IMR-90 (cell line): ENCODE measurements at regions not wholly inside any gene's neighbourhood (a gene's known extent, or its start where the extent isn't known, plus 50 kb on each side); places are given as distances from the start of the nearest gene placed in this dataset.

ENCODE experiments used
- ATAC-seq: fragments of 200-7000 bp; cut with Tn5 transposase; 2 replicates; pipeline ENCODE4 v1.9.1; 2020; ENCODE audit warnings: low read depth, mild to moderate bottlenecking, moderate library complexity
- BruUV-seq: library from RNA; stranded (reverse); fragments of 400-500 nt; replicated peaks from 2 replicates; lab custom pipeline; 2021; lab: Mats Ljungman, UMichigan
- CTCF ChIA-PET: fragments of 300-600 bp; formaldehyde crosslinking; extraction: SDS; loops from one replicate; lab custom pipeline; 2021; ENCODE audit warnings: antibody characterized with exemption; lab: Yijun Ruan, JAX
- POLR2A ChIA-PET: fragments of 300-600 bp; sonication (Branson Sonifier 250); formaldehyde crosslinking; loops from one replicate; lab custom pipeline; 2022; ENCODE audit warnings: antibody characterized with exemption; ENCODE audit not compliant: unreplicated experiment; lab: Charles Lee
- DNase-seq: peaks from one replicate; pipeline ENCODE4 v3.0.0; 2013
- H2AFZ ChIP-seq: replicated peaks from 2 replicates; pipeline ENCODE3; 2013; ENCODE audit warnings: low read length, mild to moderate bottlenecking; ENCODE audit not compliant: poor library complexity
- H2AK5ac ChIP-seq: 2 replicates; pipeline ENCODE4 v1.6.1; 2013; ENCODE audit warnings: low read depth, low read length, inconsistent platforms
- H2AK9ac ChIP-seq: replicated peaks from 2 replicates; pipeline ENCODE3; 2013; ENCODE audit warnings: mild to moderate bottlenecking, low read depth, low read length, moderate library complexity; ENCODE audit not compliant: poor library complexity
- H2BK120ac ChIP-seq: 2 replicates; pipeline ENCODE4 v1.6.1; 2013; ENCODE audit warnings: low read depth, low read length, inconsistent platforms
- H2BK15ac ChIP-seq: 3 replicates; pipeline ENCODE4 v1.6.1; 2013; ENCODE audit warnings: low read depth, low read length, inconsistent platforms
- H2BK20ac ChIP-seq: 2 replicates; pipeline ENCODE4 v1.6.1; 2013; ENCODE audit warnings: low read depth, mild to moderate bottlenecking, inconsistent platforms, low read length, moderate library complexity
- H2BK5ac ChIP-seq: 2 replicates; pipeline ENCODE4 v1.6.1; 2013; ENCODE audit warnings: mild to moderate bottlenecking, low read depth, low read length, inconsistent platforms; ENCODE audit not compliant: poor library complexity, severe bottlenecking
- H3K14ac ChIP-seq: replicated peaks from 2 replicates; pipeline ENCODE4 v1.6.1; 2013; ENCODE audit warnings: low read depth, low read length, inconsistent platforms
- H3K18ac ChIP-seq: 2 replicates; pipeline ENCODE4 v1.6.1; 2013; ENCODE audit warnings: low read depth, low read length, control low read depth
- H3K23ac ChIP-seq: 2 replicates; pipeline ENCODE4 v1.6.1; 2013; ENCODE audit warnings: low read depth, low read length, inconsistent platforms
- H3K27ac ChIP-seq: 2 replicates; pipeline ENCODE4 v1.5.1; 2013; ENCODE audit warnings: mild to moderate bottlenecking, control low read depth, low read length; ENCODE audit not compliant: insufficient read depth
- H3K27me3 ChIP-seq: 2 replicates; pipeline ENCODE4 v1.6.1; 2013; ENCODE audit warnings: low read length; ENCODE audit not compliant: control insufficient read depth, insufficient read depth
- H3K36me3 ChIP-seq: 2 replicates; pipeline ENCODE4 v1.6.1; 2013; ENCODE audit warnings: low read length, mixed read lengths; ENCODE audit not compliant: control insufficient read depth, insufficient read depth
- H3K4ac ChIP-seq: 2 replicates; pipeline ENCODE4 v1.6.1; 2013; ENCODE audit warnings: low read depth, low read length, inconsistent platforms
- H3K4me1 ChIP-seq: 2 replicates; pipeline ENCODE4 v1.6.1; 2013; ENCODE audit warnings: low read length, mixed read lengths; ENCODE audit not compliant: control insufficient read depth, insufficient read depth
- H3K4me2 ChIP-seq: 2 replicates; pipeline ENCODE4 v1.6.1; 2013; ENCODE audit warnings: low read depth, mild to moderate bottlenecking, control low read depth, low read length, moderate library complexity
- H3K4me3 ChIP-seq: 2 replicates; pipeline ENCODE4 v1.5.1; 2013; ENCODE audit warnings: low read depth, mild to moderate bottlenecking, control low read depth, low read length, moderate library complexity; ENCODE audit not compliant: insufficient read depth
- H3K56ac ChIP-seq: 2 replicates; pipeline ENCODE4 v1.6.1; 2013; ENCODE audit warnings: low read length, inconsistent platforms; ENCODE audit not compliant: insufficient read depth; ENCODE audit errors: extremely low read depth
- H3K79me1 ChIP-seq, 2 experiments: 2 replicates each; pipeline ENCODE4 v1.6.1; 2013; ENCODE audit warnings: low read length in 2 of 2, inconsistent platforms in 1 of 2, low read depth in 1 of 2
- H3K9ac ChIP-seq: 2 replicates; pipeline ENCODE4 v1.6.1; 2013; ENCODE audit warnings: low read depth, low read length, control low read depth
- H3K9me1 ChIP-seq: 2 replicates; pipeline ENCODE4 v1.6.1; 2013; ENCODE audit warnings: low read length, inconsistent platforms; ENCODE audit not compliant: insufficient read depth
- H3K9me3 ChIP-seq: 2 replicates; pipeline ENCODE4 v1.6.1; 2013; ENCODE audit warnings: low read length; ENCODE audit not compliant: control insufficient read depth, insufficient read depth
- H4K20me1 ChIP-seq: 2 replicates; pipeline ENCODE4 v1.6.1; 2013; ENCODE audit warnings: low read length, inconsistent platforms; ENCODE audit not compliant: insufficient read depth
- H4K5ac ChIP-seq: 2 replicates; pipeline ENCODE4 v1.6.1; 2013; ENCODE audit warnings: mild to moderate bottlenecking, low read depth, low read length, control low read depth
- H4K8ac ChIP-seq, 2 experiments: 2 replicates each; pipeline ENCODE4 v1.6.1; 2013; ENCODE audit warnings: low read depth in 2 of 2, low read length in 2 of 2, control low read depth in 1 of 2, inconsistent platforms in 1 of 2
- H4K91ac ChIP-seq: 2 replicates; pipeline ENCODE4 v1.6.1; 2013; ENCODE audit warnings: low read depth, low read length, inconsistent platforms; ENCODE audit not compliant: insufficient read depth
- BHLHE40 ChIP-seq: fragments of 150-350 bp; IDR thresholded peaks from 2 replicates; pipeline ENCODE4 v1.6.1; 2016; ENCODE audit warnings: mild to moderate bottlenecking, low read depth, low read length
- CEBPB ChIP-seq: IDR thresholded peaks from 2 replicates; pipeline ENCODE4 v1.6.1; 2012; ENCODE audit warnings: low read depth, low read length, improper control_type of control experiment
- CHD1 ChIP-seq: IDR thresholded peaks from 2 replicates; pipeline ENCODE4 v1.6.1; 2012; ENCODE audit warnings: low read depth, low read length, improper control_type of control experiment
- CTCF ChIP-seq: conservative IDR thresholded peaks from 2 replicates; pipeline ENCODE4 v1.5.1; 2012; ENCODE audit warnings: mild to moderate bottlenecking, low read depth, low read length, improper control_type of control experiment
- ELK1 ChIP-seq: fragments of 150-350 bp; IDR thresholded peaks from 2 replicates; pipeline ENCODE4 v1.6.1; 2016; ENCODE audit warnings: low read depth, mild to moderate bottlenecking, low read length, moderate library complexity, borderline replicate concordance
- FOS ChIP-seq: fragments of 150-350 bp; IDR thresholded peaks from 2 replicates; pipeline ENCODE4 v1.6.1; 2016; ENCODE audit warnings: low read depth, low read length
- MAFK ChIP-seq: IDR thresholded peaks from 2 replicates; pipeline ENCODE4 v1.6.1; 2012; ENCODE audit warnings: low read depth, low read length, improper control_type of control experiment
- MXI1 ChIP-seq: IDR thresholded peaks from 2 replicates; pipeline ENCODE4 v1.6.1; 2012; ENCODE audit warnings: low read depth, mild to moderate bottlenecking, low read length, moderate library complexity, borderline replicate concordance
- NFE2L2 ChIP-seq: fragments of 150-350 bp; IDR thresholded peaks from 2 replicates; pipeline ENCODE4 v1.6.1; 2016; ENCODE audit warnings: low read depth, mild to moderate bottlenecking, low read length
- POLR2A ChIP-seq: IDR thresholded peaks from 2 replicates; pipeline ENCODE4 v1.6.1; 2012; ENCODE audit warnings: mild to moderate bottlenecking, low read depth, low read length
- RCOR1 ChIP-seq: IDR thresholded peaks from 2 replicates; pipeline ENCODE4 v1.6.1; 2012; ENCODE audit warnings: mild to moderate bottlenecking, low read length, improper control_type of control experiment; ENCODE audit not compliant: insufficient replicate concordance
- RFX5 ChIP-seq: IDR thresholded peaks from 2 replicates; pipeline ENCODE4 v1.8.0; 2012; ENCODE audit warnings: low read depth, mild to moderate bottlenecking, low read length, moderate library complexity
- WGBS, 2 experiments: methylation state at CpG; one replicate each; pipeline versions ENCODE4 v1.1.5 to v1.1.7; 2013; ENCODE audit warnings: missing lambda C conversion rate in 2 of 2; ENCODE audit not compliant: insufficient read length in 1 of 2; ENCODE audit errors: extremely low coverage in 2 of 2; 5-methylcytosine and 5-hydroxymethylcytosine counted together
- dilution Hi-C: fragments of 300-500 bp; cut with HindIII; formaldehyde crosslinking; loops from one replicate; pipeline ENCODE4 v1.14.3; 2018; ENCODE audit warnings: low sequenced_read_pairs; ENCODE audit not compliant: unreplicated experiment
- in situ Hi-C: fragments of 300-500 bp; cut with MboI; formaldehyde crosslinking; loops from 3 replicates; pipeline ENCODE4 v1.14.3; 2019; ENCODE audit warnings: low sequenced_read_pairs, inconsistent platforms, mixed read lengths
- intact Hi-C: fragments of 100-400 bp; cut with micrococcal nuclease; formaldehyde crosslinking; loops from 2 replicates; pipeline ENCODE4 v1.10.0; 2022

- Histone ChIP-seq H3K27ac (no peak overlapping the region), H3K4me3 (no peak overlapping the region), H3K4ac (no peak overlapping the region), H4K20me1 (no peaks in the 10 kb centered on the region), H2AFZ (no peak overlapping the region), H4K5ac (no peak overlapping the region), H3K9me1 (no peaks in the 10 kb centered on the region), H3K4me1 (no peaks in the 10 kb centered on the region), H3K9ac (no peak overlapping the region), H3K18ac (no peak overlapping the region), H4K91ac (no peak overlapping the region), H2BK15ac (no peak overlapping the region), H3K56ac (no peak overlapping the region), H3K36me3 (no peaks in the 10 kb centered on the region), H3K14ac (no peak overlapping the region), H3K27me3 (peaks cover 15% of the 10 kb centered on the region), H4K8ac (no peak overlapping the region), H3K79me1 (no peaks in the 10 kb centered on the region), H2AK5ac (no peak overlapping the region), H3K23ac (no peak overlapping the region), H2AK9ac (no peak overlapping the region), H3K9me3 (0 out of 2 replicates have a peak, but pooled peaks cover 2% of the 10 kb centered on the region), H3K4me2 (no peak overlapping the region), H2BK120ac (no peak overlapping the region), H2BK5ac (no peak overlapping the region), H2BK20ac (no peak overlapping the region)
- TF ChIP-seq CTCF (no peak), ELK1 (no peak), CHD1 (no peak), RCOR1 (no peak), CEBPB (no peak), POLR2A (no peak), BHLHE40 (no peak), MAFK (no peak), MXI1 (no peak), RFX5 (no peak), FOS (no peak), NFE2L2 (no peak)
- 20% methylated on average over 1 of the region's 1 CpG; no CpG with 5 or more reads in 1 of the 2 experiments for WGBS, 2 experiments
- CTCF ChIA-PET: interaction anchor here (0.8 kb wide), 1 partner anchor 11 kb away, joined by 3 read pairs; no protein-coding TSS in a partner anchor
- DNase-seq: no peak
- no peak for ATAC-seq
- POLR2A ChIA-PET: no interaction called here
- intact Hi-C loops: loop anchor here (10.0 kb wide), 2 partner anchors 386 to 1016 kb away; no protein-coding TSS in a partner anchor
- BruUV-seq: no TSS peak
- dilution Hi-C loops: no loop called here
- in situ Hi-C loops: loop anchor here (5.0 to 10.0 kb wide), 3 partner anchors 756 to 1256 kb away; partner anchors contain the start of gene BTG1
Measured at GRCh38 chr12:91388573-91388972, 206.0 kb upstream of the DCN start.
